ENCODE measurements at regions not wholly inside any gene's neighbourhood (a gene's known extent, or its start where the extent isn't known, plus 50 kb on each side); places are given as distances from the start of the nearest gene placed in this dataset.

- no peak for TF ChIP-seq POLR2A (IDR thresholded peaks at IDR 0.05; ENCODE audit: low read depth, low read length)
- TF ChIP-seq TAF1 (IDR thresholded peaks at IDR 0.05; ENCODE audit: low read depth, low read length) = no peak
- TF ChIP-seq POLR2AphosphoS5 (IDR thresholded peaks at IDR 0.05; ENCODE audit: low read depth, low read length) = no peak
- TF ChIP-seq PAX5 (IDR thresholded peaks at IDR 0.05; ENCODE audit: insufficient read depth, low read length, severe bottlenecking) = no peak
These were observed 166.6 kb downstream of the ZC3H11B start for GRCh38 chr1:219446288-219446687.
